ENCODE measurements at regions not wholly inside any gene's neighbourhood (a gene's known extent, or its start where the extent isn't known, plus 50 kb on each side); places are given as distances from the start of the nearest gene placed in this dataset.

GRCh38 chr2:7994397-7994951 lies 687.4 kb upstream of the ID2 start:
- Histone ChIP-seq H3K9ac (ENCODE audit: low read length) (no peak overlapping the region), H3K4me3 (ENCODE audit: low read length) (no peak overlapping the region), H3K9me2 (ENCODE audit: insufficient read depth, low read length) (no peaks in the 10 kb centered on the region), H3K4me2 (ENCODE audit: low read length) (no peak overlapping the region), H3K9me3 (ENCODE audit: low read length) (no peaks in the 10 kb centered on the region), H4K20me1 (ENCODE audit: insufficient read depth) (no peaks in the 10 kb centered on the region), H2AFZ (ENCODE audit: low read depth, low read length) (no peak overlapping the region), H3K27me3 (ENCODE audit: insufficient read depth, low read depth, low read length) (no peaks in the 10 kb centered on the region), H3F3A (ENCODE audit: insufficient read depth, low read length, poor library complexity, severe bottlenecking) (no peaks in the 10 kb centered on the region), H3K27ac (ENCODE audit: low read length) (no peak overlapping the region), H3K79me2 (replicated peaks; ENCODE audit: insufficient read depth, low read length) (no peaks in the 10 kb centered on the region), H3K36me3 (ENCODE audit: insufficient read depth, low read length) (no peaks in the 10 kb centered on the region)
- TF ChIP-seq SMC3 (conservative IDR thresholded peaks at IDR 0.05; ENCODE audit: poor library complexity) (no peak), POLR2AphosphoS5 (IDR thresholded peaks at IDR 0.05) (no peak), RAD21 (conservative IDR thresholded peaks at IDR 0.05) (no peak), MXI1 (conservative IDR thresholded peaks at IDR 0.05; ENCODE audit: poor library complexity, severe bottlenecking) (no peak), REST (IDR thresholded peaks at IDR 0.05; ENCODE audit: borderline replicate concordance) (no peak), TAF1 (IDR thresholded peaks at IDR 0.05; ENCODE audit: low read depth) (no peak), EP300 (conservative IDR thresholded peaks at IDR 0.05; ENCODE audit: poor library complexity, severe bottlenecking) (no peak), EZH2 (IDR thresholded peaks at IDR 0.05; ENCODE audit: borderline replicate concordance, insufficient read depth, low read length, poor library complexity, severe bottlenecking) (no peak)
- TF ChIP-seq, protein P1, sequence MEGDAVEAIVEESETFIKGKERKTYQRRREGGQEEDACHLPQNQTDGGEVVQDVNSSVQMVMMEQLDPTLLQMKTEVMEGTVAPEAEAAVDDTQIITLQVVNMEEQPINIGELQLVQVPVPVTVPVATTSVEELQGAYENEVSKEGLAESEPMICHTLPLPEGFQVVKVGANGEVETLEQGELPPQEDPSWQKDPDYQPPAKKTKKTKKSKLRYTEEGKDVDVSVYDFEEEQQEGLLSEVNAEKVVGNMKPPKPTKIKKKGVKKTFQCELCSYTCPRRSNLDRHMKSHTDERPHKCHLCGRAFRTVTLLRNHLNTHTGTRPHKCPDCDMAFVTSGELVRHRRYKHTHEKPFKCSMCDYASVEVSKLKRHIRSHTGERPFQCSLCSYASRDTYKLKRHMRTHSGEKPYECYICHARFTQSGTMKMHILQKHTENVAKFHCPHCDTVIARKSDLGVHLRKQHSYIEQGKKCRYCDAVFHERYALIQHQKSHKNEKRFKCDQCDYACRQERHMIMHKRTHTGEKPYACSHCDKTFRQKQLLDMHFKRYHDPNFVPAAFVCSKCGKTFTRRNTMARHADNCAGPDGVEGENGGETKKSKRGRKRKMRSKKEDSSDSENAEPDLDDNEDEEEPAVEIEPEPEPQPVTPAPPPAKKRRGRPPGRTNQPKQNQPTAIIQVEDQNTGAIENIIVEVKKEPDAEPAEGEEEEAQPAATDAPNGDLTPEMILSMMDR (IDR thresholded peaks at IDR 0.05; ENCODE audit: poor library complexity, severe bottlenecking), result no peak

DNA sequence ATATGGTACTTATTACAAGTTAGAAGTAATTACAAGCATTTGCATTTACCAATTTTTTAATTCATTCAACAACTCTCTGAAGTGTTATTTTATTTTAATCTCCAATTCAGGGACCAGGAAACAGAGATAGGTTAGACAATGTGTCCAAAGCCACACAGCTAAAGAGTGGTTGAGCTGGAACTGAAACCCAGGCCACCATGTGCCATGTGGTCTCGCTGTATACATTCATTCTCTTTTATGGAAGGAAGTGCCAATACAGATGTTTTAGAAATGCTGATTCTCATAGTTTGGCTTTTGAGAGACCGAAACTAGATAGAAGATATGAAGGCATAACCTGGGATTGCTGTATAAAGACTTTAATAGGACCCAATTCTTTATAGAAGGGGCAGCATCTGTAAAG lies 684.6 kb upstream of the ID2 start:
- no peaks in the 10 kb centered on the region for H3K9me3 ChIP-seq (ENCODE audit: low read length)
- no peaks in the 10 kb centered on the region for H4K20me1 ChIP-seq (ENCODE audit: insufficient read depth)
- H3F3A ChIP-seq (ENCODE audit: insufficient read depth, low read length, poor library complexity, severe bottlenecking), result no peaks in the 10 kb centered on the region
- TF ChIP-seq REST (IDR thresholded peaks at IDR 0.05; ENCODE audit: borderline replicate concordance) (no peak), SMC3 (conservative IDR thresholded peaks at IDR 0.05; ENCODE audit: poor library complexity) (no peak), EZH2 (IDR thresholded peaks at IDR 0.05; ENCODE audit: borderline replicate concordance, insufficient read depth, low read length, poor library complexity, severe bottlenecking) (no peak), RAD21 (conservative IDR thresholded peaks at IDR 0.05) (no peak), TAF1 (IDR thresholded peaks at IDR 0.05; ENCODE audit: low read depth) (no peak), POLR2AphosphoS5 (IDR thresholded peaks at IDR 0.05) (no peak), EP300 (conservative IDR thresholded peaks at IDR 0.05; ENCODE audit: poor library complexity, severe bottlenecking) (no peak), MXI1 (conservative IDR thresholded peaks at IDR 0.05; ENCODE audit: poor library complexity, severe bottlenecking) (no peak)
- TF ChIP-seq, protein P1 (IDR thresholded peaks at IDR 0.05; ENCODE audit: poor library complexity, severe bottlenecking), result no peak
- no peaks in the 10 kb centered on the region for H3K9me2 ChIP-seq (ENCODE audit: insufficient read depth, low read length)
- no peak overlapping the region for H3K4me2 ChIP-seq (ENCODE audit: low read length)
- H2AFZ ChIP-seq (ENCODE audit: low read depth, low read length), result no peak overlapping the region
- no peak overlapping the region for H3K9ac ChIP-seq (ENCODE audit: low read length)
- H3K36me3 ChIP-seq (ENCODE audit: insufficient read depth, low read length), result no peaks in the 10 kb centered on the region
- H3K79me2 ChIP-seq (replicated peaks; ENCODE audit: insufficient read depth, low read length), result no peaks in the 10 kb centered on the region
- H3K27ac ChIP-seq (ENCODE audit: low read length), result no peak overlapping the region
- H3K4me3 ChIP-seq (ENCODE audit: low read length), result no peak overlapping the region
- no peaks in the 10 kb centered on the region for H3K27me3 ChIP-seq (ENCODE audit: insufficient read depth, low read depth, low read length)

Data from neural cell (in vitro differentiated cells).